ENCODE measurements at regions not wholly inside any gene's neighbourhood (a gene's known extent, or its start where the extent isn't known, plus 50 kb on each side); places are given as distances from the start of the nearest gene placed in this dataset.

- peak; percentile 1 for DNase-seq
- Histone ChIP-seq H4K20me1 (ENCODE audit: insufficient read depth) (no peaks in the 10 kb centered on the region), H3K27ac (no peak overlapping the region), H2AFZ (peak overlapping the region; percentile 35), H3K4me3 (no peak overlapping the region), H3K4me2 (ENCODE audit: unreplicated experiment) (peak overlapping the region; percentile 10), H3K36me3 (ENCODE audit: low read depth) (no peaks in the 10 kb centered on the region), H3K4me1 (ENCODE audit: insufficient read depth) (peaks cover 39% of the 10 kb centered on the region), H3K27me3 (replicated peaks; ENCODE audit: insufficient read depth) (no peaks in the 10 kb centered on the region), H3K9me3 (ENCODE audit: low read depth) (no peaks in the 10 kb centered on the region), H3K79me2 (ENCODE audit: insufficient read depth) (no peaks in the 10 kb centered on the region), H3F3A (ENCODE audit: insufficient read depth) (peaks cover 19% of the 10 kb centered on the region), H3K9ac (no peak overlapping the region), H3K9me2 (ENCODE audit: insufficient read depth) (0 out of 2 replicates have a peak, but pooled peaks cover 7% of the 10 kb centered on the region)
- no peak for TF ChIP-seq EZH2phosphoT487 (IDR thresholded peaks at IDR 0.05; ENCODE audit: insufficient read depth, low read depth)
- TF ChIP-seq EZH2 (IDR thresholded peaks at IDR 0.05; ENCODE audit: insufficient read depth, poor library complexity, severe bottlenecking), result no peak
- in situ Hi-C loops (cut with MboI), result no loop called here
- WGBS, 2 experiments (ENCODE audit: low coverage in 1 of 2, low lambda C conversion rate in 2 of 2, missing lambda C conversion rate in 2 of 2), result 60 to 66% methylated on average over 3 of the region's 3 CpGs
Measured at GRCh38 chr6:122005661-122006060, 393.8 kb upstream of the HSF2 start.

GRCh38 chr6:122007339-122007738, 392.1 kb upstream of the HSF2 start:
- Histone ChIP-seq H4K20me1 (ENCODE audit: insufficient read depth) (no peaks in the 10 kb centered on the region), H3K9me3 (ENCODE audit: low read depth) (no peaks in the 10 kb centered on the region), H3K27ac (no peak overlapping the region), H3K4me3 (no peak overlapping the region), H3K9ac (no peak overlapping the region), H3K9me2 (ENCODE audit: insufficient read depth) (no peaks in the 10 kb centered on the region), H2AFZ (peak overlapping the region; percentile 71), H3K27me3 (replicated peaks; ENCODE audit: insufficient read depth) (no peaks in the 10 kb centered on the region), H3F3A (ENCODE audit: insufficient read depth) (peaks cover 24% of the 10 kb centered on the region), H3K79me2 (ENCODE audit: insufficient read depth) (no peaks in the 10 kb centered on the region), H3K4me1 (ENCODE audit: insufficient read depth) (peaks cover 49% of the 10 kb centered on the region), H3K4me2 (ENCODE audit: unreplicated experiment) (peak overlapping the region; percentile 53), H3K36me3 (ENCODE audit: low read depth) (no peaks in the 10 kb centered on the region)
- TF ChIP-seq EZH2phosphoT487 (IDR thresholded peaks at IDR 0.05; ENCODE audit: insufficient read depth, low read depth) (no peak), EZH2 (IDR thresholded peaks at IDR 0.05; ENCODE audit: insufficient read depth, poor library complexity, severe bottlenecking) (no peak)
- peak; percentile 8 for DNase-seq
- WGBS, 2 experiments (ENCODE audit: low coverage in 1 of 2, low lambda C conversion rate in 2 of 2, missing lambda C conversion rate in 2 of 2), result 26 to 27% methylated on average over 1 of the region's 1 CpG
- in situ Hi-C loops (cut with MboI), result no loop called here

DNA sequence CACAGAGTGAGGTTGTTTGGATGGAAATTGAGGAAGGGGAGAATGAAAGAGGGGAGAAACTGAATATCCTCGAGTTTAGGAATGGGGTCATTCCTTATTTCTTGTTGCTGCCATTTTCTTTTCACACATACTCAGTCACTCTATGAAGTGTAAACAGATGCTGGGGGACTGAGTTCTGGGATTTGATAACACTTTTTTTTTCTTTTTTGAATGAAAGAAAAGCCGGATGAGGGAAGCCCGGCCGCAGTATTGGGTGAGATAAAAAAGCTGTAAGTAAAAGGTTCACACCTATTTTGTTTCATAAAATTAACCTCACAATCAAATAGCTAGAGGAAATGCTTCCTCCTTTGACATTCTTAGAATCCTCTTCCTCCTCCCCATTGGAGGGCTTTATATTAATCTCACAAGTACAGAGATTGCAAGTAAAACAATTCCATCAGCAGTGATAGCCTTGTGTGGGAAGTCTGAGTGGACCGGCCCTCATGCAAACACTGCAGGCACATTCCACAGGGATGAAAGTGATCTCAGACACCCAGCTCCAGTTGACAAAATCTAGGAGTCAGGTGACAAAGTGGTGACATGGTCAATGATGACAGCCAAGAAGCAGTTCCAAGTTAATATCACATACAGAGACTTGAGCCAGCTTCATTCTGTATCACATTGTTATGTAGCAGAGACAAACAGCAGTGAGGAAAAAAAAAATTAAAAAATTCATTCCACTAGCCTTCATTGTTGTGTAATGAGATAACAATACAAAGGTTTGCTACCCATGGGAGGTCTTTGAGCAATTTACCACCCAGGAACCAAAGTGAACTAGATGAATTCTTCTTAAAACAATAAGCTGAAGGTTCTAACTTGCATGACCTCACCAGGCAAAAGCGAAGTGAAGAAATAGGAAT, 391.1 kb upstream of the HSF2 start:
- Histone ChIP-seq H3K9me2 (ENCODE audit: insufficient read depth) (no peaks in the 10 kb centered on the region), H3K79me2 (ENCODE audit: insufficient read depth) (no peaks in the 10 kb centered on the region), H3K4me2 (ENCODE audit: unreplicated experiment) (peak overlapping the region; percentile 53), H3K4me3 (no peak overlapping the region), H4K20me1 (ENCODE audit: insufficient read depth) (no peaks in the 10 kb centered on the region), H3K36me3 (ENCODE audit: low read depth) (no peaks in the 10 kb centered on the region), H3K27ac (peak overlapping the region; percentile 60), H3K9me3 (ENCODE audit: low read depth) (no peaks in the 10 kb centered on the region), H3K4me1 (ENCODE audit: insufficient read depth) (peaks cover 59% of the 10 kb centered on the region), H3K27me3 (replicated peaks; ENCODE audit: insufficient read depth) (no peaks in the 10 kb centered on the region), H3K9ac (no peak overlapping the region), H3F3A (ENCODE audit: insufficient read depth) (peaks cover 34% of the 10 kb centered on the region), H2AFZ (peak overlapping the region; percentile 23)
- 63 to 68% methylated on average over 6 of the region's 6 CpGs for WGBS, 2 experiments (ENCODE audit: low coverage in 1 of 2, low lambda C conversion rate in 2 of 2, missing lambda C conversion rate in 2 of 2)
- DNase-seq, result peak; percentile 78
- TF ChIP-seq EZH2 (IDR thresholded peaks at IDR 0.05; ENCODE audit: insufficient read depth, poor library complexity, severe bottlenecking) (no peak), EZH2phosphoT487 (IDR thresholded peaks at IDR 0.05; ENCODE audit: insufficient read depth, low read depth) (0 out of 2 replicates have a peak, but pooled peaks have one; percentile 43)
- in situ Hi-C loops (cut with MboI), result no loop called here

DNA sequence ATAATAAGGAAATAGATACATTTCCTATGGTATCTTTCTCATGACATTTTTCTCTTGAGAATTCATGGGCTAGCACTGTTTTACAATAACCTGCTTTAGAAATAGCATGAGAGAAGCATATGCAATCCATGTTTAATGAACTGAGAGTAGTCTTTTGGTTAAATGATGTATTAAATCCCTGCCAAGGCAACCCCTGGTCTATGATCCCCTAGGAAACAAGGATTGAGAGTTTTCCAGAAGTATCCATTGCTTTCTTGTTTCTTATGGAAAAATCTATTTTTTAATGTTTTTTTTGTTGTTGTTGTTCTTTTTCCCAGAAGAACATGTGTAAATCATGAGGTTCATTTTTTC, 390.5 kb upstream of the HSF2 start:
- in situ Hi-C loops (cut with MboI), result no loop called here
- Histone ChIP-seq H3K4me1 (ENCODE audit: insufficient read depth) (peaks cover 63% of the 10 kb centered on the region), H3F3A (ENCODE audit: insufficient read depth) (peaks cover 36% of the 10 kb centered on the region), H3K79me2 (ENCODE audit: insufficient read depth) (no peaks in the 10 kb centered on the region), H2AFZ (no peak overlapping the region), H4K20me1 (ENCODE audit: insufficient read depth) (no peaks in the 10 kb centered on the region), H3K36me3 (ENCODE audit: low read depth) (no peaks in the 10 kb centered on the region), H3K9me3 (ENCODE audit: low read depth) (no peaks in the 10 kb centered on the region), H3K9me2 (ENCODE audit: insufficient read depth) (no peaks in the 10 kb centered on the region), H3K9ac (peak overlapping the region; percentile 10; the same call in 1 of the 2 replicates), H3K27ac (peak overlapping the region; percentile 60), H3K4me3 (no peak overlapping the region), H3K27me3 (replicated peaks; ENCODE audit: insufficient read depth) (no peaks in the 10 kb centered on the region), H3K4me2 (ENCODE audit: unreplicated experiment) (peak overlapping the region; percentile 53)
- TF ChIP-seq EZH2 (IDR thresholded peaks at IDR 0.05; ENCODE audit: insufficient read depth, poor library complexity, severe bottlenecking) (no peak), EZH2phosphoT487 (IDR thresholded peaks at IDR 0.05; ENCODE audit: insufficient read depth, low read depth) (0 out of 2 replicates have a peak, but pooled peaks have one; percentile 0)
- DNase-seq, result no peak
